NB4 (cell line): ENCODE measurements at regions not wholly inside any gene's neighbourhood (a gene's known extent, or its start where the extent isn't known, plus 50 kb on each side); places are given as distances from the start of the nearest gene placed in this dataset.

ENCODE experiments used
- DNase-seq: peaks from one replicate; pipeline ENCODE4 v3.0.0; 2010; ENCODE audit warnings: low read depth
- H3K4me3 ChIP-seq: one replicate; pipeline ENCODE4 v1.5.1; 2011; ENCODE audit warnings: mild to moderate bottlenecking, low read depth, low read length, moderate library complexity
- CTCF ChIP-seq: IDR thresholded peaks from one replicate; pipeline ENCODE4 v1.5.1; 2012; ENCODE audit warnings: low read depth, low read length
- MAX ChIP-seq: IDR thresholded peaks from 2 replicates; pipeline ENCODE4 v1.6.1; 2011; ENCODE audit warnings: low read depth, low read length
- MYC ChIP-seq: IDR thresholded peaks from 2 replicates; pipeline ENCODE4 v1.6.1; 2011; ENCODE audit warnings: low read depth, low read length
- POLR2A ChIP-seq: IDR thresholded peaks from 2 replicates; pipeline ENCODE4 v1.6.1; 2011; ENCODE audit warnings: mild to moderate bottlenecking; ENCODE audit not compliant: insufficient read length; ENCODE audit errors: extremely low read depth

- no peak overlapping the region for H3K4me3 ChIP-seq
- DNase-seq: no peak
- TF ChIP-seq MAX (no peak), POLR2A (no peak), MYC (no peak), CTCF (no peak)
Observed at GRCh38 chr16:80024443-80024842, 423.9 kb upstream of the MAF start.

- no peak for DNase-seq
- TF ChIP-seq CTCF (no peak), POLR2A (no peak), MAX (no peak), MYC (no peak)
- H3K4me3 ChIP-seq: no peak overlapping the region
Observed at GRCh38 chr16:80023865-80024264, 423.3 kb upstream of the MAF start.

GRCh38 chr16:80019395-80019794, 418.9 kb upstream of the MAF start:
- no peak overlapping the region for H3K4me3 ChIP-seq
- DNase-seq: no peak
- TF ChIP-seq CTCF (no peak), MYC (no peak), MAX (no peak), POLR2A (no peak)

- DNase-seq: no peak
- no peak overlapping the region for H3K4me3 ChIP-seq
- TF ChIP-seq MYC (no peak), CTCF (no peak), POLR2A (no peak), MAX (no peak)
Observed at GRCh38 chr16:80018466-80018865, 417.9 kb upstream of the MAF start.

- H3K4me3 ChIP-seq: no peak overlapping the region
- TF ChIP-seq MYC (no peak), POLR2A (no peak), CTCF (no peak), MAX (no peak)
- no peak for DNase-seq
Observed at GRCh38 chr16:80016731-80017326, 416.3 kb upstream of the MAF start.
